ENCODE measurements at regions not wholly inside any gene's neighbourhood (a gene's known extent, or its start where the extent isn't known, plus 50 kb on each side); places are given as distances from the start of the nearest gene placed in this dataset.

GRCh38 chr5:175808711-175809110 lies 62.7 kb upstream of the CPLX2 start:
- H2BK15ac ChIP-seq (ENCODE audit: low read length): no peak overlapping the region
- no peaks in the 10 kb centered on the region for H4K20me1 ChIP-seq (replicated peaks in 1 of 2; ENCODE audit: control insufficient read depth in 1 of 2, insufficient read depth in 2 of 2, low read length in 2 of 2)
- H3K18ac ChIP-seq (ENCODE audit: extremely low read depth, low read length): no peak overlapping the region
- no peak overlapping the region for H3K4me2 ChIP-seq (ENCODE audit: insufficient read depth in 1 of 2, low read depth in 2 of 2, low read length in 2 of 2)
- H2AK5ac ChIP-seq (ENCODE audit: low read depth, low read length): no peak overlapping the region
- no peak overlapping the region for H2BK120ac ChIP-seq (replicated peaks; ENCODE audit: low read depth, low read length)
- DNase-seq (ENCODE audit: low read depth in 1 of 2, low spot score in 2 of 2): no peak
- WGBS, 2 experiments (ENCODE audit: extremely low coverage in 1 of 2, insufficient coverage in 1 of 2, insufficient read length in 1 of 2, insufficient replicate concordance in 2 of 2, low coverage in 1 of 2, low lambda C conversion rate in 2 of 2, missing lambda C conversion rate in 1 of 2): 87% methylated on average over 6 of the region's 6 CpGs; no CpG with 5 or more reads in 1 of the 2 experiments
- H3K79me2 ChIP-seq (ENCODE audit: control insufficient read depth in 1 of 2, insufficient read depth in 2 of 2, low read length in 2 of 2): no peaks in the 10 kb centered on the region
- H3K27ac ChIP-seq (ENCODE audit: low read depth, low read length): no peak overlapping the region
- ChIA-PET CTCF (ENCODE audit: partially characterized antibody) (interaction anchor here (0.9 to 2.2 kb wide), 6 partner anchors 11 to 65 kb away, joined by 3 to 12 read pairs (median 4); no protein-coding TSS in a partner anchor), POLR2A (ENCODE audit: partially characterized antibody) (interaction anchor here (1.0 kb wide), 1 partner anchor 11 kb away, joined by 3 read pairs; no protein-coding TSS in a partner anchor)
- no peak overlapping the region for H4K5ac ChIP-seq (ENCODE audit: insufficient read length, low read depth, low read length)
- no peak overlapping the region for H3K56ac ChIP-seq (replicated peaks; ENCODE audit: insufficient read length, low read depth, low read length)
- no peak overlapping the region for H3K9ac ChIP-seq (replicated peaks in 1 of 4; ENCODE audit: extremely low read depth in 1 of 4, low read depth in 3 of 4, low read length in 3 of 4)
- 0 out of 2 replicates have a peak overlapping the region, but pooled peaks have one; percentile 17 for H2BK12ac ChIP-seq (ENCODE audit: low read depth, low read length)
- H4K8ac ChIP-seq (ENCODE audit: extremely low read depth, insufficient read depth, low read length): no peak overlapping the region
- H2BK5ac ChIP-seq (ENCODE audit: low read depth, low read length): no peak overlapping the region
- H3K4me3 ChIP-seq (ENCODE audit: extremely low read depth in 1 of 4, insufficient read depth in 2 of 4, low read depth in 3 of 4, low read length in 4 of 4): no peak overlapping the region
- no peaks in the 10 kb centered on the region for H3K27me3 ChIP-seq (replicated peaks in 1 of 4; ENCODE audit: control insufficient read depth in 3 of 4, extremely low read depth in 1 of 4, insufficient read depth in 3 of 4, low read length in 3 of 4)
- no peaks in the 10 kb centered on the region for H3K23me2 ChIP-seq (ENCODE audit: low read depth, low read length)
- no peaks in the 10 kb centered on the region for H3K9me3 ChIP-seq (ENCODE audit: insufficient read depth in 2 of 2, low read depth in 1 of 2, low read length in 1 of 2)
- no peak overlapping the region for H4K91ac ChIP-seq (replicated peaks; ENCODE audit: insufficient read length, low read length)
- FAIRE-seq: no peak
- no peak overlapping the region for H3K23ac ChIP-seq (ENCODE audit: insufficient read length)
- H3K36me3 ChIP-seq (ENCODE audit: control insufficient read depth in 2 of 4, insufficient read depth in 4 of 4, low read length in 3 of 4): no peaks in the 10 kb centered on the region
- H2BK20ac ChIP-seq (ENCODE audit: low read length): no peak overlapping the region
- no peak overlapping the region for H3K14ac ChIP-seq (ENCODE audit: insufficient read length)
- no peaks in the 10 kb centered on the region for H3K79me1 ChIP-seq (ENCODE audit: low read depth, low read length)
- no peak overlapping the region for H3K4ac ChIP-seq (replicated peaks; ENCODE audit: insufficient read length, low read depth, low read length)
- H2AFZ ChIP-seq (ENCODE audit: low read length): no peak overlapping the region
- H3K4me1 ChIP-seq (replicated peaks in 1 of 4; ENCODE audit: control insufficient read depth in 3 of 4, insufficient read depth in 4 of 4, low read length in 3 of 4): peaks cover 0 to 7% (median 5%) of the 10 kb centered on the region in 4 experiments; a peak in 2 of 7 replicates
- TF ChIP-seq RXRA (IDR thresholded peaks at IDR 0.05; ENCODE audit: insufficient read depth, low read depth, low read length) (no peak), HDAC2 (IDR thresholded peaks at IDR 0.05; ENCODE audit: borderline replicate concordance in 1 of 2, low read depth in 2 of 2, low read length in 2 of 2) (no peak), RBBP5 (IDR thresholded peaks at IDR 0.05; ENCODE audit: borderline replicate concordance, low read depth, low read length) (no peak)
